ENCODE measurements at regions not wholly inside any gene's neighbourhood (a gene's known extent, or its start where the extent isn't known, plus 50 kb on each side); places are given as distances from the start of the nearest gene placed in this dataset.

GRCh38 chr13:79742923-79743322 lies 262.0 kb downstream of the NDFIP2 start:
- WGBS, 10 experiments, result 54 to 93% (median 76%) methylated on average over 1 to 3 of the region's 3 CpGs; no CpG with 5 or more reads in 1 of the 10 experiments
- in situ Hi-C loops (cut with MboI; ENCODE audit: low pct_unique_long_range_greater_than_20kb in 2 of 9, low sequenced_read_pairs in 9 of 9, unreplicated experiment in 9 of 9), result no loop called here
- Histone ChIP-seq H3K27ac (no peak overlapping the region), H3K4me3 (no peak overlapping the region), H3K4me1 (replicated peaks in 1 of 2) (peaks cover 0 to 3% of the 10 kb centered on the region in 2 donors)
- no peak for ATAC-seq (replicated peaks in 6 of 8)

GRCh38 chr13:79740991-79741390 lies 260.0 kb downstream of the NDFIP2 start:
- WGBS, 10 experiments, result 13 to 75% (median 44%) methylated on average over 1 to 6 of the region's 6 CpGs; no CpG with 5 or more reads in 1 of the 10 experiments
- H3K4me3 ChIP-seq, result no peak overlapping the region
- ATAC-seq (replicated peaks in 6 of 8), result peak in 1 of 8 experiments; percentile 34
- no peak overlapping the region for H3K27ac ChIP-seq
- peaks cover 0 to 3% of the 10 kb centered on the region in 2 donors for H3K4me1 ChIP-seq (replicated peaks in 1 of 2)
- in situ Hi-C loops (cut with MboI; ENCODE audit: low pct_unique_long_range_greater_than_20kb in 2 of 9, low sequenced_read_pairs in 9 of 9, unreplicated experiment in 9 of 9), result no loop called here

GRCh38 chr13:79736356-79736755 lies 255.4 kb downstream of the NDFIP2 start:
- in situ Hi-C loops (cut with MboI; ENCODE audit: low pct_unique_long_range_greater_than_20kb in 2 of 9, low sequenced_read_pairs in 9 of 9, unreplicated experiment in 9 of 9), result no loop called here
- no peak overlapping the region for H3K27ac ChIP-seq
- no peak for ATAC-seq (replicated peaks in 6 of 8)
- no peak overlapping the region for H3K4me3 ChIP-seq
- WGBS, 10 experiments, result 50 to 78% (median 67%) methylated on average over 1 of the region's 1 CpG; no CpG with 5 or more reads in 7 of the 10 experiments
- peaks cover 0 to 3% of the 10 kb centered on the region in 2 donors for H3K4me1 ChIP-seq (replicated peaks in 1 of 2)

- H3K4me1 ChIP-seq (replicated peaks in 1 of 2), result no peaks in the 10 kb centered on the region
- no peak overlapping the region for H3K27ac ChIP-seq
- in situ Hi-C loops (cut with MboI; ENCODE audit: low pct_unique_long_range_greater_than_20kb in 2 of 9, low sequenced_read_pairs in 9 of 9, unreplicated experiment in 9 of 9), result no loop called here
- H3K4me3 ChIP-seq, result no peak overlapping the region
- no peak for ATAC-seq (replicated peaks in 6 of 8)
Observed at GRCh38 chr13:79735228-79735627, 254.3 kb downstream of the NDFIP2 start.

- no peak overlapping the region for H3K27ac ChIP-seq
- H3K4me1 ChIP-seq (replicated peaks in 1 of 2), result peaks cover 0 to 9% of the 10 kb centered on the region in 2 donors
- ATAC-seq (replicated peaks in 6 of 8), result no peak
- in situ Hi-C loops (cut with MboI; ENCODE audit: low pct_unique_long_range_greater_than_20kb in 2 of 9, low sequenced_read_pairs in 9 of 9, unreplicated experiment in 9 of 9), result no loop called here
- no peak overlapping the region for H3K4me3 ChIP-seq
Observed at GRCh38 chr13:79727086-79727485, 246.1 kb downstream of the NDFIP2 start.

- in situ Hi-C loops (cut with MboI; ENCODE audit: low pct_unique_long_range_greater_than_20kb in 2 of 9, low sequenced_read_pairs in 9 of 9, unreplicated experiment in 9 of 9), result no loop called here
- Histone ChIP-seq H3K4me1 (replicated peaks in 1 of 2) (peaks cover 0 to 9% of the 10 kb centered on the region in 2 donors), H3K4me3 (no peak overlapping the region), H3K27ac (no peak overlapping the region)
- WGBS, 10 experiments, result 0 to 100% (median 83%) methylated on average over 1 of the region's 1 CpG
- no peak for ATAC-seq (replicated peaks in 6 of 8)
Observed at GRCh38 chr13:79725841-79726240, 244.9 kb downstream of the NDFIP2 start.

- no peak overlapping the region for H3K4me3 ChIP-seq
- H3K27ac ChIP-seq, result no peak overlapping the region
- 32 to 66% (median 59%) methylated on average over 2 to 3 of the region's 3 CpGs; no CpG with 5 or more reads in 1 of the 10 experiments for WGBS, 10 experiments
- peak in 3 of 8 experiments; percentile 50 to 90 (median 66) for ATAC-seq (replicated peaks in 6 of 8)
- H3K4me1 ChIP-seq (replicated peaks in 1 of 2), result peaks cover 0 to 9% of the 10 kb centered on the region in 2 donors
- in situ Hi-C loops (cut with MboI; ENCODE audit: low pct_unique_long_range_greater_than_20kb in 2 of 9, low sequenced_read_pairs in 9 of 9, unreplicated experiment in 9 of 9), result no loop called here
Observed at GRCh38 chr13:79724348-79725103, 243.6 kb downstream of the NDFIP2 start.

GRCh38 chr13:79723519-79724024 lies 242.6 kb downstream of the NDFIP2 start:
- WGBS, 10 experiments, result 0 to 100% (median 55%) methylated on average over 1 to 7 of the region's 7 CpGs; no CpG with 5 or more reads in 2 of the 10 experiments
- peaks cover 0 to 9% of the 10 kb centered on the region in 2 donors for H3K4me1 ChIP-seq (replicated peaks in 1 of 2)
- H3K4me3 ChIP-seq, result no peak overlapping the region
- ATAC-seq (replicated peaks in 6 of 8), result peak in 2 of 8 experiments; percentile 30 to 68
- H3K27ac ChIP-seq, result no peak overlapping the region
- in situ Hi-C loops (cut with MboI; ENCODE audit: low pct_unique_long_range_greater_than_20kb in 2 of 9, low sequenced_read_pairs in 9 of 9, unreplicated experiment in 9 of 9), result no loop called here

GRCh38 chr13:79722885-79723445 lies 242.0 kb downstream of the NDFIP2 start:
- ATAC-seq (replicated peaks in 6 of 8), result no peak
- Histone ChIP-seq H3K4me3 (no peak overlapping the region), H3K4me1 (replicated peaks in 1 of 2) (peaks cover 0 to 9% of the 10 kb centered on the region in 2 donors), H3K27ac (no peak overlapping the region)
- 0 to 77% (median 0%) methylated on average over 1 of the region's 1 CpG; no CpG with 5 or more reads in 3 of the 10 experiments for WGBS, 10 experiments
- in situ Hi-C loops (cut with MboI; ENCODE audit: low pct_unique_long_range_greater_than_20kb in 2 of 9, low sequenced_read_pairs in 9 of 9, unreplicated experiment in 9 of 9), result no loop called here

GRCh38 chr13:79716191-79716590 lies 235.2 kb downstream of the NDFIP2 start:
- Histone ChIP-seq H3K4me1 (replicated peaks in 1 of 2) (no peaks in the 10 kb centered on the region), H3K27ac (no peak overlapping the region), H3K4me3 (no peak overlapping the region)
- peak in 1 of 8 experiments; percentile 21 for ATAC-seq (replicated peaks in 6 of 8)
- 0 to 70% (median 60%) methylated on average over 1 to 3 of the region's 3 CpGs for WGBS, 10 experiments
- in situ Hi-C loops (cut with MboI; ENCODE audit: low pct_unique_long_range_greater_than_20kb in 2 of 9, low sequenced_read_pairs in 9 of 9, unreplicated experiment in 9 of 9), result no loop called here

- no peak overlapping the region for H3K27ac ChIP-seq
- ATAC-seq (replicated peaks in 6 of 8), result no peak
- no peak overlapping the region for H3K4me3 ChIP-seq
- in situ Hi-C loops (cut with MboI; ENCODE audit: low pct_unique_long_range_greater_than_20kb in 2 of 9, low sequenced_read_pairs in 9 of 9, unreplicated experiment in 9 of 9), result no loop called here
- no peaks in the 10 kb centered on the region for H3K4me1 ChIP-seq (replicated peaks in 1 of 2)
Observed at GRCh38 chr13:79711631-79712030, 230.7 kb downstream of the NDFIP2 start.

- Histone ChIP-seq H3K4me1 (replicated peaks in 1 of 2) (no peaks in the 10 kb centered on the region), H3K4me3 (no peak overlapping the region), H3K27ac (no peak overlapping the region)
- 0 to 100% (median 67%) methylated on average over 1 of the region's 1 CpG; no CpG with 5 or more reads in 1 of the 10 experiments for WGBS, 10 experiments
- in situ Hi-C loops (cut with MboI; ENCODE audit: low pct_unique_long_range_greater_than_20kb in 2 of 9, low sequenced_read_pairs in 9 of 9, unreplicated experiment in 9 of 9), result no loop called here
- no peak for ATAC-seq (replicated peaks in 6 of 8)
Observed at GRCh38 chr13:79710376-79710775, 229.4 kb downstream of the NDFIP2 start.

GRCh38 chr13:79709471-79709870 lies 228.5 kb downstream of the NDFIP2 start:
- ATAC-seq (replicated peaks in 6 of 8), result no peak
- H3K4me1 ChIP-seq (replicated peaks in 1 of 2), result no peaks in the 10 kb centered on the region
- H3K4me3 ChIP-seq, result no peak overlapping the region
- WGBS, 10 experiments, result 0 to 100% (median 80%) methylated on average over 1 to 2 of the region's 2 CpGs; no CpG with 5 or more reads in 1 of the 10 experiments
- in situ Hi-C loops (cut with MboI; ENCODE audit: low pct_unique_long_range_greater_than_20kb in 2 of 9, low sequenced_read_pairs in 9 of 9, unreplicated experiment in 9 of 9), result no loop called here
- H3K27ac ChIP-seq, result no peak overlapping the region

Measured in motor neuron (in vitro differentiated cells).